ENCODE measurements at regions not wholly inside any gene's neighbourhood (a gene's known extent, or its start where the extent isn't known, plus 50 kb on each side); places are given as distances from the start of the nearest gene placed in this dataset.

- FAIRE-seq (no peak), DNase-seq (ENCODE audit: insufficient read length, low spot score) (no peak)
- no peak for TF ChIP-seq CTCF (IDR thresholded peaks at IDR 0.05; ENCODE audit: insufficient read depth, missing control alignments)
These were observed 365.9 kb downstream of the MLLT3 start for GRCh38 chr9:20256284-20256948.

GRCh38 chr9:20255052-20255451 is 367.2 kb downstream of the MLLT3 start:
- no peak for DNase-seq (ENCODE audit: insufficient read length, low spot score)
- no peak for FAIRE-seq
- no peak for TF ChIP-seq CTCF (IDR thresholded peaks at IDR 0.05; ENCODE audit: insufficient read depth, missing control alignments)

- DNase-seq (ENCODE audit: insufficient read length, low spot score) = no peak
- no peak for TF ChIP-seq CTCF (IDR thresholded peaks at IDR 0.05; ENCODE audit: insufficient read depth, missing control alignments)
- FAIRE-seq = no peak
These were observed 368.7 kb downstream of the MLLT3 start for GRCh38 chr9:20253635-20254034.

GRCh38 chr9:20252778-20253177 is 369.5 kb downstream of the MLLT3 start:
- no peak for TF ChIP-seq CTCF (IDR thresholded peaks at IDR 0.05; ENCODE audit: insufficient read depth, missing control alignments)
- FAIRE-seq = no peak
- no peak for DNase-seq (ENCODE audit: insufficient read length, low spot score)

- TF ChIP-seq CTCF (IDR thresholded peaks at IDR 0.05; ENCODE audit: insufficient read depth, missing control alignments) = no peak
- no peak for FAIRE-seq
- no peak for DNase-seq (ENCODE audit: insufficient read length, low spot score)
These were observed 371.5 kb downstream of the MLLT3 start for GRCh38 chr9:20250791-20251190.

- no peak for DNase-seq (ENCODE audit: insufficient read length, low spot score)
- no peak for FAIRE-seq
- no peak for TF ChIP-seq CTCF (IDR thresholded peaks at IDR 0.05; ENCODE audit: insufficient read depth, missing control alignments)
These were observed 378.0 kb downstream of the MLLT3 start for GRCh38 chr9:20244271-20244670.

- TF ChIP-seq CTCF (IDR thresholded peaks at IDR 0.05; ENCODE audit: insufficient read depth, missing control alignments) = no peak
- DNase-seq (ENCODE audit: insufficient read length, low spot score) (no peak), FAIRE-seq (no peak)
These were observed 378.5 kb downstream of the MLLT3 start for GRCh38 chr9:20243841-20244240.

Data from D721Med (cell line).